Nephron (organoid): ENCODE measurements at regions not wholly inside any gene's neighbourhood (a gene's known extent, or its start where the extent isn't known, plus 50 kb on each side); places are given as distances from the start of the nearest gene placed in this dataset.

Experiments used
- H3K27ac Mint-ChIP-seq, 3 experiments: 2 replicates each; pipeline ENCODE4 v1.8.0; 2020; ENCODE audit warnings: mixed read lengths in 3 of 3, mild to moderate bottlenecking in 2 of 3, moderate library complexity in 1 of 3
- H3K27me3 Mint-ChIP-seq: 2 replicates; pipeline ENCODE4 v1.8.0; 2021; ENCODE audit warnings: low read depth, mild to moderate bottlenecking, moderate library complexity, mixed read lengths
- H3K36me3 Mint-ChIP-seq: 2 replicates; pipeline ENCODE4 v1.8.0; 2020; ENCODE audit warnings: low read depth, mixed read lengths
- H3K4me1 Mint-ChIP-seq: 2 replicates; pipeline ENCODE4 v1.8.0; 2020; ENCODE audit warnings: mixed read lengths
- H3K4me3 Mint-ChIP-seq, 3 experiments: 2 replicates each; pipeline ENCODE4 v1.8.0; 2020; ENCODE audit warnings: mild to moderate bottlenecking in 3 of 3, mixed read lengths in 3 of 3, moderate library complexity in 2 of 3
- H3K9me3 Mint-ChIP-seq: 2 replicates; pipeline ENCODE4 v1.8.0; 2020; ENCODE audit warnings: mixed read lengths
- CTCF ChIP-seq, 3 experiments: fragments of 200-600 bp; sonication (generic); IDR thresholded peaks; one replicate each; pipeline ENCODE4 v1.5.0; 2021; ENCODE audit warnings: antibody characterized with exemption in 3 of 3; ENCODE audit not compliant: unreplicated experiment in 3 of 3

GRCh38 chr20:50363027-50363426 lies 147.2 kb upstream of the PTPN1 start:
- peak overlapping the region in 1 of 3 experiments; percentile 25 for H3K4me3 Mint-ChIP-seq
- no peak for TF ChIP-seq CTCF (IDR thresholded peaks at IDR 0.05; ENCODE audit: unreplicated experiment in 3 of 3)
- H3K27ac Mint-ChIP-seq, result no peak overlapping the region
- H3K4me1 Mint-ChIP-seq, result no peaks in the 10 kb centered on the region
- peaks cover 2% of the 10 kb centered on the region for H3K9me3 Mint-ChIP-seq
- no peaks in the 10 kb centered on the region for H3K36me3 Mint-ChIP-seq
- peaks cover 8% of the 10 kb centered on the region for H3K27me3 Mint-ChIP-seq

- Mint-ChIP-seq H3K36me3 (no peaks in the 10 kb centered on the region), H3K9me3 (peaks cover 2% of the 10 kb centered on the region), H3K27me3 (peaks cover 8% of the 10 kb centered on the region), H3K4me3 (no peak overlapping the region), H3K4me1 (no peaks in the 10 kb centered on the region), H3K27ac (no peak overlapping the region)
- TF ChIP-seq CTCF (IDR thresholded peaks at IDR 0.05; ENCODE audit: unreplicated experiment in 3 of 3), result no peak
These were observed 146.7 kb upstream of the PTPN1 start for GRCh38 chr20:50363479-50363878.

GRCh38 chr20:50364542-50364941 lies 145.6 kb upstream of the PTPN1 start:
- no peak for TF ChIP-seq CTCF (IDR thresholded peaks at IDR 0.05; ENCODE audit: unreplicated experiment in 3 of 3)
- H3K9me3 Mint-ChIP-seq, result peaks cover 2% of the 10 kb centered on the region
- H3K36me3 Mint-ChIP-seq, result no peaks in the 10 kb centered on the region
- peaks cover 8% of the 10 kb centered on the region for H3K27me3 Mint-ChIP-seq
- no peak overlapping the region for H3K4me3 Mint-ChIP-seq
- H3K4me1 Mint-ChIP-seq, result no peaks in the 10 kb centered on the region
- no peak overlapping the region for H3K27ac Mint-ChIP-seq

GRCh38 chr20:50366270-50367103 lies 143.7 kb upstream of the PTPN1 start:
- peaks cover 8% of the 10 kb centered on the region for H3K27me3 Mint-ChIP-seq
- H3K4me3 Mint-ChIP-seq, result no peak overlapping the region
- H3K4me1 Mint-ChIP-seq, result peaks cover 6% of the 10 kb centered on the region
- peaks cover 2% of the 10 kb centered on the region for H3K9me3 Mint-ChIP-seq
- TF ChIP-seq CTCF (IDR thresholded peaks at IDR 0.05; ENCODE audit: unreplicated experiment in 3 of 3), result no peak
- no peaks in the 10 kb centered on the region for H3K36me3 Mint-ChIP-seq
- peak overlapping the region in 2 of 3 experiments; percentile 75 to 88 for H3K27ac Mint-ChIP-seq

GRCh38 chr20:50367104-50367674 lies 143.0 kb upstream of the PTPN1 start:
- no peak overlapping the region for H3K4me3 Mint-ChIP-seq
- H3K36me3 Mint-ChIP-seq, result no peaks in the 10 kb centered on the region
- peaks cover 11% of the 10 kb centered on the region for H3K27me3 Mint-ChIP-seq
- peaks cover 2% of the 10 kb centered on the region for H3K9me3 Mint-ChIP-seq
- H3K27ac Mint-ChIP-seq, result no peak overlapping the region
- peaks cover 6% of the 10 kb centered on the region for H3K4me1 Mint-ChIP-seq
- TF ChIP-seq CTCF (IDR thresholded peaks at IDR 0.05; ENCODE audit: unreplicated experiment in 3 of 3), result no peak
